ENCODE measurements at regions not wholly inside any gene's neighbourhood (a gene's known extent, or its start where the extent isn't known, plus 50 kb on each side); places are given as distances from the start of the nearest gene placed in this dataset.
"Not testable (repeated sequence)": the region's sequence is repeated elsewhere in the genome, so short reads cannot be mapped to it uniquely, and the experiment has no call there.

GRCh38 chr7:65558584-65558983, 184.9 kb downstream of the ZNF92 start:
- TF ChIP-seq GABPA (IDR thresholded peaks at IDR 0.05; ENCODE audit: low read depth); CTCF (IDR thresholded peaks at IDR 0.05; ENCODE audit: insufficient read depth, low read length); POLR2AphosphoS5 (IDR thresholded peaks at IDR 0.05; ENCODE audit: low read depth): not testable (repeated sequence)

All from HL-60 (cell line).